Fibroblast of skin of right quadriceps (primary cell): ENCODE measurements at regions not wholly inside any gene's neighbourhood (a gene's known extent, or its start where the extent isn't known, plus 50 kb on each side); places are given as distances from the start of the nearest gene placed in this dataset.
"Not testable (repeated sequence)": the region's sequence is repeated elsewhere in the genome, so short reads cannot be mapped to it uniquely, and the experiment has no call there.

Source experiments
- DNase-seq: peaks from one replicate; pipeline ENCODE4 v3.0.0-alpha.2; 2013

- no peak for DNase-seq
Measured at GRCh38 chr1:224791362-224791941, 138.0 kb upstream of the DNAH14 start.

DNA sequence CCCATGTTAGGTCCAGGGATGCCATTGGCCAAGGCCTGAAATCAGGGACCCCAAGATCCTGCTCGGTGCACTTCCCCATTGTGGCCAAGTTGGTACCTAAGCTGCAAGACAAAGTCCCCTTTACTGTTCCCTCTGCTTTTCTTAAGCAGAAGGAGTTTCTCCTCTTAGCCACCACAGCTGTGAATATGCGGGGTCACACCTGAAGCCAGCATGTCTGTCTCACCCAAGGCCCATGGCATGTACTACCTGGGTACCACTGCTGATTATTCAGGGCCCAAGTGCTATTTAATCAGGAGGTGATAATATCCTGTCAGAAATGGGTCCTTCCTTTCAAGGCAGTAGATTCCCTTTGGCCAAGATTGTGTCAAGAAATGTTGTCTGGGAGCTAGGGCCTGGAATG lies 133.9 kb upstream of the DNAH14 start:
- no peak for DNase-seq

GRCh38 chr1:224799083-224799482 lies 130.4 kb upstream of the DNAH14 start:
- DNase-seq: peak; percentile 3

- no peak for DNase-seq
Measured at GRCh38 chr1:224800486-224801119, 128.9 kb upstream of the DNAH14 start.

GRCh38 chr1:224801844-224802490 lies 127.5 kb upstream of the DNAH14 start:
- no peak for DNase-seq

- no peak for DNase-seq
Measured at GRCh38 chr1:224802617-224803016, 126.9 kb upstream of the DNAH14 start.

- DNase-seq: no peak
Measured at GRCh38 chr1:224804220-224804619, 125.3 kb upstream of the DNAH14 start.

- no peak for DNase-seq
Measured at GRCh38 chr1:224805889-224806288, 123.6 kb upstream of the DNAH14 start.

- DNase-seq: no peak
Measured at GRCh38 chr1:224809137-224809536, 120.3 kb upstream of the DNAH14 start.

DNA sequence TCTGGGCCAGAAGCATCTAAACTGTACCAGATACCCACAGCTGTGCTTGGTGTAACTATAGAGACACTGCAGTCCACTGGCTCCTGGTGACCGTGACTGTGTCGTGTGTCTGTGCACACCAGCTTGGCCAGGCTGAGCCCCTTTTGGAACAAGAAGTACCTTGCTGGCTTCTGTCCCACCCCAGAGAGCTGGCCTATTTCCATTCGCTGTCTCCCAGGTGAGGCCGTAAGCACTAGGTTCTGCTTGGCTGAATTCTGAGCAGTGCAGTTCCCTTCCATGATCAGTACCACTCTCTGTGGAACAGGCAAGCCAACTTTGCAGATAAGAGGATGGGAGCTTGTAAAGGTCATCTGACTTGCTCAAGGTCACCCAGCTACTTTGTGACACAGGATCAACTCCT lies 119.9 kb upstream of the DNAH14 start:
- no peak for DNase-seq

- no peak for DNase-seq
Measured at GRCh38 chr1:224811564-224811963, 117.9 kb upstream of the DNAH14 start.

- DNase-seq: no peak
Measured at GRCh38 chr1:224815647-224816046, 113.8 kb upstream of the DNAH14 start.

DNA sequence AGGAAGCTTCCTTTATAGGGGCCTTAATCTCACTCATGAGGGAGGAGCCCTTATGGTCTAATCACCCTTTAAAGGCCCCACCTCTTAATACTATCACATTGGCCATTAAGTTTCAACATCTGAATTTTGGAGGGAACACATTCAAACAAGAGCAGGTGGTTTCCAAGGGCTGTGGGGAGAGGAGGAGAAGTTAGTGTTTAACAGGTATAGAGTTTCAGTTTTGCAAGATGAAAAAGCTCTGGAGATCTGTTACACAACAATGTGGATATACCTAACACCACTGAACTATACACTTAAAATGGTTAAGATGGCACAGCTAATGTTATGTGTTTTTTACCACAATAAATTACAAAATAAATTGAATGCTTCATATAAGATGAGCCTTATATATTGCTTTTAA lies 113.4 kb upstream of the DNAH14 start:
- no peak for DNase-seq

- no peak for DNase-seq
Measured at GRCh38 chr1:224817382-224817781, 112.1 kb upstream of the DNAH14 start.

GRCh38 chr1:224819861-224820260 lies 109.6 kb upstream of the DNAH14 start:
- DNase-seq: no peak

GRCh38 chr1:224820341-224820740 lies 109.1 kb upstream of the DNAH14 start:
- DNase-seq: no peak

DNA sequence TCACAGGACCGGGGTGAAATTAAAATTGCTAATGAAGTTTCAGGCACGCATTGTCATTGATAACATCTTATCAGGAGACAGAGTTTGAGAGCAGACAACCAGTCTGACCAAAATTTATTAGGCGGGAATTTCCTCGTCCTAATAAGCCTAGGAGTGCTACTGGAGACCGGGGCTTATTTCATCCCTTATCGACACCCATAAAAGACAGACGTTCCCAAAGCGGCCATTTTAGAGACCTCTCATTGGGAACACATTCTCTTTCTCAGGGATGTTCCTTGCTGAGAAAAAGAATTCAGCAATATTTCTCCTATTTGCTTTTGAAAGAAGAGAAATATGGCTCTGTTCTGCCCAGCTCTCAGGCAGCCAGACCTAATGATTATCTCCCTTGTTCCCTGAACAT lies 107.7 kb upstream of the DNAH14 start:
- not testable (repeated sequence) for DNase-seq

DNA sequence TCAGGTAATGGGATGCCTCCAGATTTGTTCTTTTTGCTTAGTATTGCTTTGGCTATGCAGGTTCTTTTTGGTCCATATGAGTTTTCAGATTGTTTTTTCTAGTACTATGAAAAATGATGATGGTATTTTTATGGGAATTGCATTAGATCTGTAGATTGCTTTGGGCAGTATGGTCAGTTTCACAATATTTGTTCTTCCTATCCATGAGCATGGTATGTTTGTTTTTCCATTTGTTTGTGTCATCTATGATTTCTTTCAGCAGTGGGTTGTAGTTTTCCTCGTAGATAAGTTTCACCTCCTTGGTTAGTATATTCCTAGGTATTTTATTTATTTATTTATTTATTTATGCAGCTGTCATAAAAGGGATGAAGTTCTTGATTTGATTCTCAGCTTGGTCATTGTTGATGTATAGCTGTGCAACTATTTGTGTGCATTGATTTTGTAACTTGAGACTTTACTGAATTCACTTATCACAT lies 103.9 kb upstream of the DNAH14 start:
- no peak for DNase-seq

DNA sequence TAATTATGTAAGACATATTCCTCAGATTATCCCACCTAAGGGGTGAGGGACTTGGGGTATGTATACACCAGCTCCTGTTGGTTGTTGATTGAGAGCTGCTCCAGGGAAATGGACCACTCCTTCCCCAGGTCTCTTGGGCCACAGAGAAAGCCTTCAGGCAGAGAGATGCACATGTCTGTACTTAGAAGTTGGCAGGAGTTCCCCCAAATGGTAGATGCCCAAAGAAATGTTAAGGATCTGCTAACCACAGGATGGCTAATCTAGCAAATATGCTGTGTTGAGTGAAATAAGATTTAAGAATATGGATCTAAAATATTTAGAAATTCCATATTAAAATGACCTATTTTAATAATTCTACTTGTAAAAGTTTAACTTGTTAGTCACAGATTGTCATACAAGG lies 100.8 kb upstream of the DNAH14 start:
- DNase-seq: peak; percentile 29

GRCh38 chr1:224831501-224831900 lies 98.0 kb upstream of the DNAH14 start:
- no peak for DNase-seq

DNA sequence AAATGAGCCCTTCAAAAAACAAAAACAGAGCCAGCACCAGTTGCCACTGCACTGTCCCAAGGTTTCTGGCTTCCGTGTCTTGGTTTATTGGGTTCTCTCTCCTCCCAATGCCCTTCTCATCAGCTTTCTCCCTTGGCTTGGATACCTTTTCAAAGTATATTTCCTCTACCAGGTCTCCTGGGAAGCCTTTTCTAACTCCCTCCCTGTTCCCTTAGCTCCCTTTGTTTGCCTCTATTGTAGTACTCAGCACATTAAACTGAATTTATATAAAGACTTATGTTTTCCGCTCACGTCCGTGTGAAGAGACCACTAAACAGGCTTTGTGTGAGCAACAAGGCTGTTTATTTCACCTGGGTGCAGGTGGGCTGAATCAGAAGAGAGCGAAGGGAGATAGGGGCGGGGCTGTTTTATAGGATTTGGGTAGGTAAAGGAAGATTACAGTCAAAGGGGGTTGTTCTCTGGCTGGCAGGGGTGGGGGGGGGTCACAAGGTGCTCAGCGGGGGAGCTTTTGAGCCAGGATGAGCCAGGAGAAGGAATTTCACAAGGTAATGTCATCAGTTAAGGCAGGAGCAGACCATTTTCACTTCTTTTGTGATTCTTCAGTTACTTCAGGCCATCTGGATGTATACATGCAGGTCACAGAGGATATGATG lies 89.7 kb upstream of the DNAH14 start:
- DNase-seq: not testable (repeated sequence)

- DNase-seq: not testable (repeated sequence)
Measured at GRCh38 chr1:224841803-224842202, 87.7 kb upstream of the DNAH14 start.

GRCh38 chr1:224846119-224846907 lies 83.2 kb upstream of the DNAH14 start:
- DNase-seq: no peak
